ENCODE measurements at regions not wholly inside any gene's neighbourhood (a gene's known extent, or its start where the extent isn't known, plus 50 kb on each side); places are given as distances from the start of the nearest gene placed in this dataset.

- TF ChIP-seq ZNF462 (CRISPR knock-in tag; IDR thresholded peaks at IDR 0.05) (no peak), ZNF331 (CRISPR knock-in tag; IDR thresholded peaks at IDR 0.05; ENCODE audit: low read depth) (no peak), JUNB (IDR thresholded peaks at IDR 0.05; ENCODE audit: unreplicated experiment) (no peak)
These were observed 160.9 kb upstream of the SLC30A5 start (continued) for GRCh38 chr5:68932830-68933434.

- Histone ChIP-seq H3K36me3 (ENCODE audit: insufficient read depth) (no peaks in the 10 kb centered on the region), H2AFZ (no peak overlapping the region), H3K27ac (ENCODE audit: low read depth) (no peak overlapping the region), H3K4me3 (no peak overlapping the region), H3K4me1 (ENCODE audit: insufficient read depth) (no peaks in the 10 kb centered on the region), H3K9me2 (ENCODE audit: insufficient read depth) (peaks cover 24% of the 10 kb centered on the region), H3K79me2 (replicated peaks; ENCODE audit: insufficient read depth) (no peaks in the 10 kb centered on the region), H3K4me2 (no peak overlapping the region), H3F3A (replicated peaks; ENCODE audit: low read depth) (no peaks in the 10 kb centered on the region), H3K27me3 (ENCODE audit: insufficient read depth) (no peaks in the 10 kb centered on the region), H4K20me1 (replicated peaks; ENCODE audit: insufficient read depth) (no peaks in the 10 kb centered on the region)
- DNase-seq (ENCODE audit: low spot score) (no peak), ATAC-seq (no peak)
- no peak for TF ChIP-seq EZH2phosphoT487 (IDR thresholded peaks at IDR 0.05; ENCODE audit: unreplicated experiment)
- TF ChIP-seq POLR2AphosphoS5 (IDR thresholded peaks at IDR 0.05; ENCODE audit: low read depth), result no peak
- no peak for TF ChIP-seq STAT1 (IDR thresholded peaks at IDR 0.05; ENCODE audit: unreplicated experiment)
- TF ChIP-seq REST (IDR thresholded peaks at IDR 0.05; ENCODE audit: unreplicated experiment), result no peak
- TF ChIP-seq CREB1 (CRISPR knock-in tag; IDR thresholded peaks at IDR 0.05; ENCODE audit: low read depth), result no peak
- H3K9me3 Mint-ChIP-seq, result peaks cover 30% of the 10 kb centered on the region
- H3K4me3 Mint-ChIP-seq, result no peak overlapping the region
- peaks cover 34% of the 10 kb centered on the region for H3K36me3 Mint-ChIP-seq (ENCODE audit: low read depth)
- no peak overlapping the region for H3K27ac Mint-ChIP-seq
- no peaks in the 10 kb centered on the region for H3K27me3 Mint-ChIP-seq (ENCODE audit: insufficient read depth, low read depth, poor library complexity)
- no peaks in the 10 kb centered on the region; the same call in 2 of the 3 replicates for H3K4me1 Mint-ChIP-seq
These were observed 151.6 kb upstream of the SLC30A5 start for GRCh38 chr5:68942169-68942568.

Measured in GM23338 (cell line).